Skeletal muscle cell (primary cell): ENCODE measurements at regions not wholly inside any gene's neighbourhood (a gene's known extent, or its start where the extent isn't known, plus 50 kb on each side); places are given as distances from the start of the nearest gene placed in this dataset.

Experiments used
- DNase-seq: peaks from one replicate; pipeline ENCODE4 v3.0.0-alpha.2; 2010; ENCODE audit warnings: low read depth
- H3K4me3 ChIP-seq: 2 replicates; pipeline ENCODE4 v1.5.1; 2011; ENCODE audit warnings: low read depth, mild to moderate bottlenecking, control low read depth, low read length, moderate library complexity

DNA sequence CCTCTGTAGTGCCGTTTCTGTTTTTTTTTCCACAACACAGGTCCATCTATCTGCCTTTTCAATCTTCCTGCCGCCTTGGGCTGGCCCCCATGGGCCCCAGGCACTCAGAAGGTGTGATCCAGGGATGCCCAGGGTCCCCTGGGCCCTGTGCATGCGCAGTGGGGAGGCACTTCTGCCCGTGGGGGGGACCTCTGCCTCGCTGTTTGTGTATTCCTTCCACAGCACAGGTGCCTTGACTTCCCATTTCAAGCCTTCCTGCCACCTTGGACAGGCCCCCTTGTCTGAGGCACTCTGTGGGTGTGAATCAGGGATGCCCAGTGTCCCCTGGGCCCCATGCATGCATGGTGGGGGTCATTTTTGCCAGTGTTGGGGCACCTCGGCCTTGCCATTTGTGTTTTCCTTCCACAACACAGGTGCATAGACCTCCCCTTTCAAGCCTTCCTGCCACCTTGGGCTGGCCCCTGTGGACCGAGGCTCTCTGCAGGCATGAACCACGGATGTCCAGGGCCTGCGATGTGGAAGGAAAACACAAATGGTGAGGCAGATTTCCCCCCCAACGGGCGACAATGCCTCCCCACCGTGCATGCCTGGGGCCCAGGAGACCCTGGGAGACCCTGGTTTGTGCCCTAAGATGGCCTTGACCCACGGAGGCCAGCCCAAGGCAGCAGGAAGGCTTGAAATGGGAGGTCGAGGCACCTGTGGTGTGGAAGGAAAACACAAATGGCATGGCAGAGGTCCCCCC, 366.5 kb downstream of the ALG10 start:
- no peak overlapping the region for H3K4me3 ChIP-seq
- no peak for DNase-seq

DNA sequence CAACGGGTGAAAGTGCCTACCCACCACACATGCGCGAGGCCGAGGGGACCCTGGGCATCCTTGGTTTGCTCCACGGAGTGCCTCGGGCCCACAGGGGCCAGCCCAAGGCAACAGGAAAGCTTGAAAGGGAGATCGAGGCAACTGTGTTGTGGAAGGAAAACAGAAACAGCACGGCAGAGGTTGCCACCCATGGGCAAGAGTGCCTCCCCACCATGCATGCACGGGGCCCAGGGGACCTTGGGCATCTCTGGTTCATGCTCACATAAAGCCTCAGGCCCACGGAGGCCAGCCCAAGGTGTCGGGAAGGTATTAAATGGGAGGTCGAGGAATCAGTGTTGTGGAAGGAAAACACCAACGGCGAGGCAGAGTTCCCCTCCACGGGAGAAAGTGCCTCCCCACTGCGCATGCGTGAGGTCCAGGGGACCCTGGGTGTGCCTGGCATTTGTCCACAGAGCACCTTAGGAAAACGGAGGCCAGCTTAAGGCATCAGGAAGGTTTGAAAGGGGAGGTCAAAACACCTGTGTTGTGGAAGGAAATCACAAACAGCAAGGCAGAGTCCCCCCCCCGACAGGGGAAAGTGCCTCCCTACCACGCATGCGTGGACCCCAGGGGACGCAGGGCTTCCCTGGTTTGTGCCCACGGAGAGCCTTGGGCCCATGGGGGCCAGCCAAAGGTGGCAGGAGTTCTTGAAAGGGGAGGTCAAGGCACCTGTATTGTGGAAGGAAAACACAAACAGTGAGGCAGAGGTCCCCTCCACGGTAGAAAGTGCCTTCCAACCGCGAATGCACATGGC, 367.3 kb downstream of the ALG10 start:
- no peak overlapping the region for H3K4me3 ChIP-seq
- no peak for DNase-seq

DNA sequence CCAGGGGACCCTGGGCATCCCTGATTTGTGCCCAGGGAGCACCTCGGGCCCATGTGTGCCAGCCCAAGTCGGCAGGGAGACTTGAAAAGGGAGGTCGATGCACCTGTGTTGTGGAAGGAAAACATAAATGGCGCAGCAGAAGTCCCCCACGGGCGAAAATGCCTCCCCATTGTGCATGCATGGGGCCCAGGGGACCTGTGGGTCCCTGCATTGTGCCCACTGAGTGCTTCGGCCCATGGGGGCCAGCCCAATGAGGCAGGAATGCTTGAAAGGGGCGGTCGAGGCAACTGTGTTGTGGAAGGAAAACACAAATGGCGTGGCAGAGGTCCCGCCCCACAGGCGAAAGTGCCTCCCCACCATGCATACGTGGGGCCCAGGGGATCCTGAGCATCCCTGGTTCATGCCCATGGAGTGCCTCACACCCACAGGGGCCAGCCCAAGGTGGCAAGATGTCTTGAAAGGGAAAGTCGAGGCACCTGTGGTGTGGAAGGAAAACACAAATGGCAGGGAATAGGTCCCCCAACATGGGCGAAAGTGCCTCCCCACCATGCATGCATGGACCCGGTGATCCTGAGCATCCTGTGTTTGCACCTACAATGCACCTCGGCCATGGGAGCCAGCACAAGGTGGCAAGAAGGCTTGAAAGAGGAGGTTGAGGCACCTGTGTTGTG, 368.0 kb downstream of the ALG10 start:
- H3K4me3 ChIP-seq: no peak overlapping the region
- DNase-seq: no peak

DNA sequence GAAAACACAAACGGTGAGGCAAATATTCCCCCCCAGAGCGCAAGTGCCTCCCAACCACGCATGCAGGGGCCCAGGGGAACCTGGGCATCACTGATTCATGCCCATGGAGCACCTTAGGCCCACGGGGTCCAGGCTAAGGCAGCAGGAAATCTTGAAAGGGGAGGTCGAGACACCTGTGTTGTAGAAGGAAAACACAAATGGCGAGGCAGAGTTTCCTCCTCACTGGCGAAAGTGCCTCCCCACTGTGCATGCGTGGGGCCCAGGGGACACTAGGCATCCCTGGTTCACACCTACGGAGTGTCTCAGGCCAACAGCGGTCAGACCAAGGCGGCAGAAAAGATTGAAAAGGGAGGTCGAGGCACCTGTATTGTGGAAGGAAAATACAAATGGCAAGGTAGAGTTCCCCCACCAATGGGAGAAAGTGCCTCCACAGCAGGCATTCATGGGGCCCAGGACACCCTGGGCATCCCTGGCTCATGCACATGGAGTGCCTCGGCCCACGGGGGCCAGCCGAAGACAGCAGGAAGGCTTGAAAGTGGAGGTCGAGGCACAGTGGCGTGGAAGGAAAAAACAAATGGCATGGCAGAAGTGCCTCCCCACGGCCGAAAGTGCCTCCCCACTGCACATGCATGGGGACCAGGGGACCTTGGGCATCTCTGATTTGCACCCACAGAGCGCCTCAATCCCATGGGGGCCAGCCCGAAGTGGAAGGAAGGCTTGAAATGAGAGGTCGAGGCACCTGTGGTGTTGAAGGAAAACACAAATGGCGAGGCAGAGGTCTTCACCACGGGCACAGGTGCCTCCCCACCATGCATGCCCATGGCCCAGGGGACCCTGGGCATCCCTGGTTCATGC, 368.8 kb downstream of the ALG10 start:
- no peak overlapping the region for H3K4me3 ChIP-seq
- no peak for DNase-seq

DNA sequence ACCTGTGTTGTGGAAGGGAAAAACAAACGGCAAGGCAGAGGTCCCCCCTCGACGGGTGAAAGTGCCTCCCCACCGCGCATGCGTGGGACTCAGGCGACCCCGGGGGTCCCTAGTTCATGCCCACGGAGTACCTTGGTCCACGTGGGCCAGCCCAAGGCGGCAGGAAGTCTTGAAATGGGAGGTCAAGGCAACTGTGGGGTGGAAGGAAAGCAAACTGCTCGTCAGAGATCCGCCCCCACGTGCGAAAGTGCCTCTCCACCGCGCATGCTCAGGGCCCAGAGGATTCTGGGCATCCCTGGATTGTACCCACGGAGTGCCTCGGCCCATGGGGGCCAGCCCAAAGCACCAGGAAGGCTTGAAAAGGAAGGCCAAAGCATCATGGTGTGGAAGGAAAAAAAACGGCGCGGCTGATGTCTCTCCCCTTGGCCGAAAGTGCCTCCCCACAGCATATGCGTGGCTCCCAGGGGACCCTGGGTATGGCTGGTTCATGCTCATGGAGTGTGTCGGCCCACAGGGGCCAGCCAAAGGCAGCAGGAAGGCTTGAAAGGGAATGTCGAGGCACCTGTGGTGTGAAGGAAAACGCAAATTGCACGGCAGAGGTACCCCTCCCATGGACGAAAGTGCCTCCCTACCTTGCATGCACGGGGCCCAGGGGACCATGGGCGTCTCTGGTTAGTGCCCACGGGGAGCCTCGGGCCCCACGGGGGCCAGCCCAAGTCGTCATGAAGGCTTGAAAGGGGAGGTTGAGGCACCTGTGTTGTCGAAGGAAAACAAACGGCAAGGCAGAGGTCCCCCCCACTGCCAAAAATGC, 369.7 kb downstream of the ALG10 start:
- H3K4me3 ChIP-seq: no peak overlapping the region
- DNase-seq: no peak

DNA sequence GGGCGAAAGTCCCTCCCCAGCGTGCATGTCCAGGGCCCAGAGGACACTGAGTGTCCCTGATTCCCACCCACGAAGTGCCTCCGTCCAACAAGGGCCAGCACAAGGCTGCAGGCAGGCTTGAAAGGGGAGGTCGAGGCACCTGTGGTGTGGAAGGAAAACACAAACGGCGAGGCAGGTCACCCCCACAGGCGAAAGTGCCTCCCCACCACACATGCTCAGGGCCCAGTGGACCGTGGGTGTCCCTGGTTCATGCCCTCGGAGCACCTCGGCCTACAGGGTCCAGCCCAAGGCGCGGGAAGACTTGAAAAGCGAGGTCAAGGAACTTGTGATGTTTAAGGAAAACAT, 370.4 kb downstream of the ALG10 start:
- H3K4me3 ChIP-seq: no peak overlapping the region
- DNase-seq: no peak

DNA sequence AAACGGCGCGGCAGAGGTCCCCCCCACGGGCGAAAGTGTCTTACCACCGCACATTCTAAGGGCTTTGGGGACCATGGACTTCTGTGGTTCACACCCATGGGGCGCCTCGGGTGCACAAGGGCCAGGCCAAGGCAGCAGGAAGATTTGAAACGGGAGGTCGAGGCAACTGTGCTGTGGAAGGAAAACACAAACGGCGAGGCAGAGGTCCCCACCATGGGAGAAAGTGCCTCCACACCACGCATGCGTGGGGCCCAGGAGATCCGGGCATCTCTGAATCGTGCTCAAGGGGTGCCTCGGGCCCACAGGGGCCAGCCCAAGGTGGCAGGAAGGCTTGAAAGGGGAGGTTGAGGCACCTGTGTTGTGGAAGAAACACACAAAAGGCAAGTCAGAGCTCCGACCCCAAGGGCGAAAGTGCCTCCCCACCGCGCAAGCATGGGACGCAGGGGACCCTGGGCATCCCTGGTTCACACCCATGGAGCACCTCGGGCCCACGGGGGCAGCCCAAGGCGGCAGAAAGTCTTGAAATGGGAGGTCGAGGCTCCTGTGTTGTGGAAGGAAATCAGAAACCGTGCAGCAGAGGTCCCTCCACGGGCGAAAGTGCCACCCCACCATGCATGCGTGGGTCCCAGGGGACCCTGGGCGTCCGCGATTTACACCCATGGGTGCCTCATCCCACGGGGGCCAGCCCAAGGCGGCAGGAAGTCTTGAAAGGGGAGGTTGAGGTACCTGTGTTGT, 371.0 kb downstream of the ALG10 start:
- no peak for DNase-seq
- H3K4me3 ChIP-seq: no peak overlapping the region

DNA sequence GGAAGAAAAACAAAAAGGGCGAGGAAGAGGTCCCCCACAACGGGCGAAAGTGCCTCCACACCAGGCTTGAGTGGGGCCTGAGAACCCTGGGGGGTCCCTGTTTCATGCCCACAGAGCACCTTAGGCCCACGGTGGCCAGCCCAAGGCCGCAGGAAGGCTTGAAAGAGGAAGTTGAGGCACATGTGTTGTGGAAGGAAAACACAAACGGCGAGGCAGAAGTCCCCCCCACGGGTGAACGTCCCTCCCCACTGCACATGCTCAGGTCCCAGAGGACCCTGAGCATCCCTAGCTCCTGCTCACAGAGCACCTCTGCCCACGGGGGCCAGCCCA, 371.5 kb downstream of the ALG10 start:
- H3K4me3 ChIP-seq: no peak overlapping the region
- no peak for DNase-seq

DNA sequence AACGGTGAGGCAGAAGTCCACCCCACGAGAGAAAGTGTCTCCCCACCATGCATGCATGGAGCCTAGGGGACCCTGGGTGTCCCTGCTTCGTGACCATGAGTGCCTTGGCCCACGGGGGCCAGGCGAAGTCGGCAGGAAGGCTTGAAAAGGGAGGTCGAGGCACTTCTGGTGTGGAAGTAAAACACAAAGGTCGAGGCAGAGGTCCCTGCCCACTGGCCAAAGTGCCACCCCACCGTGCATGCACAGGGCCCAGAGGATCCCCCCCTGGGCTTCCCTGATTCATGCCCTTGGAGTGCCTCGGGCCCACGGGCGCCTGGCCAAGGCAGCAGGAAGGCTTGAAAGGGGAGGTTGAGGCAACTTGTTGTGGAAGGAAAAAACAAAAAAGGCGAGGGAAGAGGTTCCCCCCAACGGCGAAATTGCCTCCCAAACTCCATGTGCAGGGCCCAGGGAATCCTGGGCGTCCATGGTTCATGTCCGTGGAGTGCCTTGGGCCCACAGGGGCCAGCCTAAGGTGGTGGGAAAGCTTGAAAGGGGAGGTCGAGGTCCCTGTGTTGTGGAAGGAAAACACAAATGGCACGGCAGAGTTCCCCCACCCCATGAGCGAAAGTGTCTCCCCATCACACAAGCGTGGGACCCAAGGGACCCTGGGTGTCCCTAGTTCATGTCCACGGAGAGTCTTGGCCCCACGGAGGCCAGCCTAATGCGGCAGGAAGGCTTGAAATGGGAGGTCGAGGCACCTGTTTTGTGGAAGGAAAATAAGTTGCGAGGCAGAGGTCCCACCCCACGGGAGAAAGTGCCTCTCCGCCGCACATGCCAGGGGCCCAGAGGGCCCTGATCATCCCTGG, 372.1 kb downstream of the ALG10 start:
- no peak for DNase-seq
- H3K4me3 ChIP-seq: no peak overlapping the region

DNA sequence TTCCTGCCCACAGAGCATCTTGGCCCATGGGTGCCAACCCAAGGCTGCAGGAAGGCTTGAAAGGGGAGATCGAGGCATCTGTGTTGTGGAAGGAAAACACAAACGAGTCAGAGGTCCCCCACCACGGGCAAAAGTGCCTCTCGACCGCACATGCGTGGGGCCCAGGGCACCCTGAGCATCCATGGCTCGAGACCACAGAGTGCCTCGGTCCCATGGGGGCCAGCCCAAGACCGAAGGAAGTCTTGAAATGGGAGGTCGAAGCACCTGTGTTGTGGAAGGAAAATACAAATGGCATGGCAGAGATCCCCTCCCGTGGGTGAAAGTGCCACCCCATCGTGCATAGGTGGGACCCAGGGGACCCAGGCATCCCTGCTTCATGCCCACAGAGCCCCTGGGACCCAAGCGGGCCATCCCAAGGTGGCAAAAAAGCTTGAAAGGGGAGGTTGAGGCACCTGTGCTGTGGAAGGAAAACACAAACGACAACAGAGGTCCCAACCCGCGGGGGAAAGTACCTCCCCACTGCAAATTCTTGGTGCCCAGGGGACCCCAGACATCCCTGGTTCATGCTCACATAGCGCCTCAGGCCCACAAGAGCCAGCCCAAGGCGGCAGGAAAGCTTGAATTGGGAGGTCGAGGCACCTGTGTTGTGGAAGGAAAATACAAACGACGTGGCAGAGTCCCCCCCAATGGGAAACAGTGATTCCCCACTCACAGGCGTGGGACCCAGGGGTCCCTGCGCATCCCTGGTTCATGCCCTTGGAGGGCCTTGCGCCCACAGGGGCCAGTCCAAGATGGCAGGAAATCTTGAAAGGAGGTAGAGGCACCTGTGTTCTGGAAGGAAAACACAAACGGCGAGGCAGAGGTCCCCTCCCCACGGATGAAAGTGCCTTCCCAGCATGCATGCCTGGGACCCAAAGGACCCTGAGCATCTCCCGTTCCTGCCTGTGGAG, 373.0 kb downstream of the ALG10 start:
- no peak overlapping the region for H3K4me3 ChIP-seq
- DNase-seq: no peak

DNA sequence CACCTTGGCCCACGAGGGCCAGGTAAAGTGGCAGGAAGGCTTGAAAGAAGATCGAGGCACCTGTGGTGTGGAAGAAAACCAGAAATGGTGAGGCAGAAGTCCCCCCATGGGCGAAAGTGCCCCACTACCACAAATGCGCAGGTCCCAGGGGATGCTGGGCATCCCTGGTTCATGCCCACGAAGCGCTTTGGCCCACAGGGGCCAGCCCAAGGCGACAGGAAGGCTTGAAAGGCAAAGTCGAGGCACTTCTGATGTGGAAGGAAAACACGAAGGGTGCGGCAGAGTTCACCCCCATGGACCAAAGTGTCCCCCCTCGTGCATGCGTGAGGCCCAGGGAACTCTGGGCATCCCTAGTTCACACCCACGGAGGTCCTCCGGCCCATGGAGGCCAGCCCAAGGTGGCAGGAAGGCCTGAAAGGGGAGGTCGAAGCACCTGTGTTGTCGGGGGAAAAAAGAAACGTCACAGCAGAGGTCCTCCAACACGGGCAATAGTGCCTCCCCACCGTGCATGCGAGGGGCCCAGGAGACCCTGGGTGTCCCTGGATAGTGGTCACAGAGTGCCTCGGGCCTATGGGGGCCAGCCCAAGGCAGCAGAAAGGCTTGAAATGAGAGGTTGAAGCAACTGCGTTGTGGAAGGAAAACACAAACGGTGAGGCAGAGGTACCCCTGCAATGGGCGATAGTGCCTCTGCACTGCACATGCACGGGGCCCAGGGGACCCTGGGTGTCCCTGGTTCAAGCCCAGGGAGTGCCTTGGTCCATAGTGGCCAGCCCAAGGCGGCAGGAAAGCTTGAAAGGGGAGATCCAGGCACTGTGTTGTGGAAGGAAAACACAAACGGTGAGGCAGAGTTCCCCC, 373.9 kb downstream of the ALG10 start:
- H3K4me3 ChIP-seq: no peak overlapping the region
- no peak for DNase-seq

DNA sequence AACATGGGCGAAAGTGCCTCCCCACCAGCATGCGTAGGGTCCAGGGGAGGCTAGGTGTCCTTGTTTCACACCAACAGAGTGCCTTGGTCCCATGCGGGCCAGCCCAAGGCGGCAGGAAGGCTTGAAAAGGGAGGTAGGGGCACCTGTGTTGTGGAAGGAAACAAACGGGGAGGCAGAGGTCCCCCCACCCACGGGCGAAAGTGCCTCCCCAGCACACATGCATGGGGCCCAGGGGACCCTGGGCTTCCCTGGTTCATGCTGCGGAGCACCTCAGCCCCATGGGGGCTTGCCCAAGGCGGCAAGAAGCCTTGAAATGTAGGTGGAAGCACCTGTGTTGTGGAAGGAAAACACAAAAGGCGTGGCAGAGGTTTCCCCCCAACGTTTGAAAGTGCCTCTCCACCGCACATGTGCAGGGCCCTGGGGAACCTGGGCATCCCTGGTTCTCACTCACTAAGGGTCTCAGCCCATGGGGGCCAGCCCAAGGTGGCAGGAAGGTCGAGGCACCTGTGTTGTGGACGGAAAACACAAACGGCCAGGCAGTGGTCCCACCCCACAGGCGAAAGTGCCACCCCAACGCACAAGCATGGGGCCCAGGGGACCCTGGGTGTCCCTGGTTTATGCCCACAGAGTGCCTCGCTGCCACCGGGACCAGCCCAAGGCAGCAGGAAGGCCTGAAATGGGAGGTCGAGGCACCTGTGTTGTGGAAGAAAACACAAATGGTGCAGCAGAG, 374.7 kb downstream of the ALG10 start:
- DNase-seq: no peak
- H3K4me3 ChIP-seq: no peak overlapping the region

DNA sequence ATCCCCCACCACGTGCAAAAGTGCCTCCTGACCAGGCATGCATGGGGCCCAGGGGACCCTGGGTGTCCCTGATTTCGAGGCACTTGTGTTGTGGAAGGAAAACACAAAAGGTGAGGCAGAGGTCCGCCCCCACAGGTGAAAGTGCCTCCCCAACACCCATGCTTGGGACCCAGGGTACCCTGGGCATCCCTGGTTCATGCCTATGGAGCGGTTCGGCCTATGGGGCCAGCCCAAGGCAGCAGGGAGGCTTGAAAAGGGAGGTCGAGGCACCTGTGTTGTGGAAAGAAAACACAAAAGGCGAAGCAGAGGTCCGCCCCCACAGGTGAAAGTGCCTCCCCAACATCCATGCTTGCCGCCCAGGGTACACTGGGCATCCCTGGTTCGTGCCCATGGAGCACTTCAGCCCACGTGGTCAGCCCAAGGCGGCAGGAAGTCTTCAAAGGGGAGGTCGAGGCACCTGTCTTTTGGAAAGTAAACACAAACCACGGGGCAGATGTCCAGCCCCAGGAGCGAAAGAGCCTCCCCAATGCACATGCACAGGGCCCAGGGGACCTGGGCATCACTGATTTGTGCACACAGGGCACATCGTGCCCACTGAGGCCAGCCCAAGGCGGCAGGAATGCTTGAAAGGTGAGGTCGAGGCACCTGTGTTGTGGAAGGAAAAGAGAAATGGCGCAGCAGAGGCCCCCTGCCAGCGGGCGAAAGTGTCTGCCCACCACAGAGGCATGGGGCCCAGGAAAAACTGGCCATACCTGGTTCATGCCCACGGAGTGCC, 375.5 kb downstream of the ALG10 start:
- no peak for DNase-seq
- H3K4me3 ChIP-seq: no peak overlapping the region

DNA sequence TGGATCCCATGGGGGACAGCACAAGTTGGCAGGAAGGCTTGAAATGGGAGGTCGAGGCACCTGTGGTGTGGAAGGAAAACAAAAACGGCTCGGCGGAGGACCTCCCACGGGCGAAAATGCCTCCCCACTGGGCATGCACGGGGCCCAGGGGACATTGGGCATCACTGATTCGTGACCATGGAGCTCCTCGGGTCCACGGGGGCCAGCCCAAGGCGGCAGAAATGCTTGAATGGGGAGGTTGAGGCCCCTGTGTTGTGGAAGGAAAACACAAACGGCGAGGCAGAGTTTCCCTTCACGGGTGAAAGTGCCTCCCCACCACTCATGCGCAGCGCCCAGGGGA, 376.0 kb downstream of the ALG10 start:
- no peak overlapping the region for H3K4me3 ChIP-seq
- DNase-seq: no peak
